ENCODE measurements at regions not wholly inside any gene's neighbourhood (a gene's known extent, or its start where the extent isn't known, plus 50 kb on each side); places are given as distances from the start of the nearest gene placed in this dataset.

GRCh38 chr18:61756244-61756643 is 136.6 kb downstream of the RNF152 start:
- Histone ChIP-seq H3K4me1 (peaks cover 0 to 8% (median 3%) of the 10 kb centered on the region in 4 donors), H3K27ac (no peak overlapping the region)
- TF ChIP-seq CTCF (IDR thresholded peaks at IDR 0.05), result no peak

GRCh38 chr18:61755555-61755954 is 137.3 kb downstream of the RNF152 start:
- Histone ChIP-seq H3K4me1 (peaks cover 0 to 8% (median 3%) of the 10 kb centered on the region in 4 donors), H3K27me3 (no peaks in the 10 kb centered on the region), H3K27ac (no peak overlapping the region), H3K9me3 (no peaks in the 10 kb centered on the region), H3K4me3 (no peak overlapping the region), H3K36me3 (no peaks in the 10 kb centered on the region)
- intact Hi-C loops (cut with DNase I; ENCODE audit: low total_unique reads), result no loop called here
- DNase-seq, result no peak
- no peak for TF ChIP-seq CTCF (IDR thresholded peaks at IDR 0.05)

More at GRCh38 chr18:61756244-61756643, 136.6 kb downstream of the RNF152 start:
- Histone ChIP-seq H3K36me3 (no peaks in the 10 kb centered on the region), H3K4me3 (no peak overlapping the region), H3K27me3 (no peaks in the 10 kb centered on the region), H3K9me3 (no peaks in the 10 kb centered on the region)
- intact Hi-C loops (cut with DNase I; ENCODE audit: low total_unique reads), result no loop called here
- DNase-seq, result no peak

- H3K27me3 ChIP-seq, result no peaks in the 10 kb centered on the region
- H3K4me1 ChIP-seq, result peaks cover 0 to 8% (median 3%) of the 10 kb centered on the region in 4 donors
- intact Hi-C loops (cut with DNase I; ENCODE audit: low total_unique reads), result no loop called here
- DNase-seq, result no peak
- no peaks in the 10 kb centered on the region for H3K9me3 ChIP-seq
- no peak overlapping the region for H3K27ac ChIP-seq
- no peak for TF ChIP-seq CTCF (IDR thresholded peaks at IDR 0.05)
- H3K4me3 ChIP-seq, result no peak overlapping the region
- no peaks in the 10 kb centered on the region for H3K36me3 ChIP-seq
Observed at GRCh38 chr18:61754039-61754583, 138.7 kb downstream of the RNF152 start.

- intact Hi-C loops (cut with DNase I; ENCODE audit: low total_unique reads), result no loop called here
- H3K27me3 ChIP-seq, result no peaks in the 10 kb centered on the region
- no peaks in the 10 kb centered on the region for H3K36me3 ChIP-seq
- H3K27ac ChIP-seq, result no peak overlapping the region
- TF ChIP-seq CTCF (IDR thresholded peaks at IDR 0.05), result no peak
- no peak overlapping the region for H3K4me3 ChIP-seq
- no peak for DNase-seq
- H3K9me3 ChIP-seq, result no peaks in the 10 kb centered on the region
- peaks cover 0 to 8% (median 3%) of the 10 kb centered on the region in 4 donors for H3K4me1 ChIP-seq
Observed at GRCh38 chr18:61753373-61753772, 139.4 kb downstream of the RNF152 start.

GRCh38 chr18:61752973-61753372 is 139.8 kb downstream of the RNF152 start:
- no peak for DNase-seq
- Histone ChIP-seq H3K36me3 (no peaks in the 10 kb centered on the region), H3K27me3 (no peaks in the 10 kb centered on the region), H3K4me1 (peaks cover 0 to 8% (median 3%) of the 10 kb centered on the region in 4 donors), H3K27ac (no peak overlapping the region), H3K9me3 (no peaks in the 10 kb centered on the region), H3K4me3 (no peak overlapping the region)
- TF ChIP-seq CTCF (IDR thresholded peaks at IDR 0.05), result no peak
- intact Hi-C loops (cut with DNase I; ENCODE audit: low total_unique reads), result no loop called here

Data from tibial artery (tissue), 4 donors.